ENCODE measurements at regions not wholly inside any gene's neighbourhood (a gene's known extent, or its start where the extent isn't known, plus 50 kb on each side); places are given as distances from the start of the nearest gene placed in this dataset.

GRCh38 chr4:10971800-10972401 is 287.3 kb upstream of the CLNK start:
- no peak for DNase-seq (ENCODE audit: low spot score)
- H3K36me3 Mint-ChIP-seq (ENCODE audit: low read depth, unreplicated experiment), result no peaks in the 10 kb centered on the region
- H3K27ac Mint-ChIP-seq (ENCODE audit: unreplicated experiment), result no peak overlapping the region
- H3K9me3 Mint-ChIP-seq (ENCODE audit: unreplicated experiment), result no peaks in the 10 kb centered on the region
- no peaks in the 10 kb centered on the region for H3K4me1 Mint-ChIP-seq (ENCODE audit: unreplicated experiment)
- no peaks in the 10 kb centered on the region for H3K27me3 Mint-ChIP-seq (ENCODE audit: unreplicated experiment)
- TF ChIP-seq CTCF (IDR thresholded peaks at IDR 0.05; ENCODE audit: unreplicated experiment), result no peak
- H3K4me3 Mint-ChIP-seq (ENCODE audit: unreplicated experiment), result no peak overlapping the region

DNA sequence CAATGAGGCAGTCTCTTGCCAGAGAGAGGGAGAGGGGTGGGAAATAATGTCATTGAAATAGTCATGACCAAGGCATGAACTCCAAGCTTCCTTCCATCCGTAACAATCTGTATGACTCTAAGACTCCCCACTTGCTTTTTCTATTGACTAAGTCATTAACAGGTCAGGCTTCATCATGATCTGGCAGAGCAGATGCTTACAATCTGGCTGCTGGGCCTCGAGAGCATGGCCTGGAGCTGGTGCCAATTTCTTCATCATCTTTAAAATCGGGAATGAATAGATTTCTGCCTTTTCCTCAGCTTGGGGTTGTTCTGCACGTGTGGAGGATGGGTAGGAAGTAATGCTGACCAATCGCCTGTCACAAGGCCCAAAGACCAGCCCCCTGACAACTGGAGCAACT is 280.6 kb upstream of the CLNK start:
- DNase-seq (ENCODE audit: low spot score), result no peak
- H3K4me3 Mint-ChIP-seq (ENCODE audit: unreplicated experiment), result no peak overlapping the region
- H3K9me3 Mint-ChIP-seq (ENCODE audit: unreplicated experiment), result no peaks in the 10 kb centered on the region
- H3K27ac Mint-ChIP-seq (ENCODE audit: unreplicated experiment), result no peak overlapping the region
- H3K4me1 Mint-ChIP-seq (ENCODE audit: unreplicated experiment), result no peaks in the 10 kb centered on the region
- H3K27me3 Mint-ChIP-seq (ENCODE audit: unreplicated experiment), result peaks cover 5% of the 10 kb centered on the region
- no peaks in the 10 kb centered on the region for H3K36me3 Mint-ChIP-seq (ENCODE audit: low read depth, unreplicated experiment)
- no peak for TF ChIP-seq CTCF (IDR thresholded peaks at IDR 0.05; ENCODE audit: unreplicated experiment)

- no peak for DNase-seq (ENCODE audit: low spot score)
- H3K9me3 Mint-ChIP-seq (ENCODE audit: unreplicated experiment), result no peaks in the 10 kb centered on the region
- H3K4me1 Mint-ChIP-seq (ENCODE audit: unreplicated experiment), result no peaks in the 10 kb centered on the region
- no peak overlapping the region for H3K27ac Mint-ChIP-seq (ENCODE audit: unreplicated experiment)
- H3K36me3 Mint-ChIP-seq (ENCODE audit: low read depth, unreplicated experiment), result no peaks in the 10 kb centered on the region
- TF ChIP-seq CTCF (IDR thresholded peaks at IDR 0.05; ENCODE audit: unreplicated experiment), result no peak
- peaks cover 5% of the 10 kb centered on the region for H3K27me3 Mint-ChIP-seq (ENCODE audit: unreplicated experiment)
- no peak overlapping the region for H3K4me3 Mint-ChIP-seq (ENCODE audit: unreplicated experiment)
Measured at GRCh38 chr4:10963958-10964703, 279.6 kb upstream of the CLNK start.

- H3K27me3 Mint-ChIP-seq (ENCODE audit: unreplicated experiment), result peaks cover 5% of the 10 kb centered on the region
- H3K4me3 Mint-ChIP-seq (ENCODE audit: unreplicated experiment), result no peak overlapping the region
- H3K9me3 Mint-ChIP-seq (ENCODE audit: unreplicated experiment), result no peaks in the 10 kb centered on the region
Measured at GRCh38 chr4:10963241-10963640, 278.7 kb upstream of the CLNK start.

More at GRCh38 chr4:10963241-10963640, 278.7 kb upstream of the CLNK start:
- H3K27ac Mint-ChIP-seq (ENCODE audit: unreplicated experiment), result no peak overlapping the region
- no peaks in the 10 kb centered on the region for H3K4me1 Mint-ChIP-seq (ENCODE audit: unreplicated experiment)
- DNase-seq (ENCODE audit: low spot score), result no peak
- no peak for TF ChIP-seq CTCF (IDR thresholded peaks at IDR 0.05; ENCODE audit: unreplicated experiment)
- H3K36me3 Mint-ChIP-seq (ENCODE audit: low read depth, unreplicated experiment), result no peaks in the 10 kb centered on the region

Data from endothelial cell (in vitro differentiated cells).